ENCODE measurements at regions not wholly inside any gene's neighbourhood (a gene's known extent, or its start where the extent isn't known, plus 50 kb on each side); places are given as distances from the start of the nearest gene placed in this dataset.
A peak's percentile ranks its signal among the peaks of the same experiment; 100 is the strongest.

DNA sequence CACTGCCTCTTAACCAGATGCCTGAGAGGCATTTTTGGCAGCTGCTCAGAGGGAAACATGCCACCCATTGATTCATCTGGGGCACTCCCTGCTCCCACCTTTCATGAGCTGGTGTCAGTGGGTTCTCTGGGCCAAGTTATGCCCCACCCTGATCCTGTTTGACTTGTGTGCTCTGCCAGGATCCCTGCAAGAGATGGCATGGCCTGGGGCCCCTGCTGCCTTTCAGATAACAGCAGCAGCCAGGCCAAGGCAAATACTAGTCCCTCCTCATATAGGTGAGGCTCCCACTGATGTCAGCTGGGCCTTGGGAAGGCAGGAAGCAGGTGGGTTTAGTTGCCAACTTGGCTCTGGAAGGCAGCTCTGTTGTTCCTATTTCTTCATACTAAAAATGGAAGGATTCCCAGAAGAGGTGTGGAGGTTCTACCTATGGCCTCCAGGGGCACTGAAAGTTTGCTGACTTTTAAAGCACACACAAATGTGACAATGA lies 192.9 kb upstream of the RBPJ start:
- ATAC-seq, result peak in 1 of 4 donors; percentile 22
- no peaks in the 10 kb centered on the region for H3K27me3 ChIP-seq
- no peaks in the 10 kb centered on the region for H3K36me3 ChIP-seq
- no peak for DNase-seq
- intact Hi-C loops (cut with DNase I), result no loop called here
- TF ChIP-seq CTCF (IDR thresholded peaks at IDR 0.05) (no peak), POLR2A (IDR thresholded peaks at IDR 0.05) (no peak)
- peaks cover 0 to 6% (median 0%) of the 10 kb centered on the region in 12 donors for H3K4me1 ChIP-seq
- H3K9me3 ChIP-seq, result peaks cover 0 to 4% (median 0%) of the 10 kb centered on the region in 12 donors
- no peak overlapping the region for H3K4me3 ChIP-seq
- H3K27ac ChIP-seq, result no peak overlapping the region

GRCh38 chr4:26130173-26130572 lies 190.6 kb upstream of the RBPJ start:
- Histone ChIP-seq H3K27ac (no peak overlapping the region), H3K4me1 (peaks cover 0 to 6% (median 0%) of the 10 kb centered on the region in 12 donors), H3K27me3 (no peaks in the 10 kb centered on the region), H3K36me3 (no peaks in the 10 kb centered on the region), H3K9me3 (peaks cover 0 to 4% (median 0%) of the 10 kb centered on the region in 12 donors), H3K4me3 (no peak overlapping the region)
- 83 to 87% (median 86%) methylated on average over 7 of the region's 7 CpGs for WGBS, 4 donors
- intact Hi-C loops (cut with DNase I), result no loop called here
- no peak for DNase-seq
- TF ChIP-seq POLR2A (IDR thresholded peaks at IDR 0.05), result no peak
- ATAC-seq, result no peak

DNA sequence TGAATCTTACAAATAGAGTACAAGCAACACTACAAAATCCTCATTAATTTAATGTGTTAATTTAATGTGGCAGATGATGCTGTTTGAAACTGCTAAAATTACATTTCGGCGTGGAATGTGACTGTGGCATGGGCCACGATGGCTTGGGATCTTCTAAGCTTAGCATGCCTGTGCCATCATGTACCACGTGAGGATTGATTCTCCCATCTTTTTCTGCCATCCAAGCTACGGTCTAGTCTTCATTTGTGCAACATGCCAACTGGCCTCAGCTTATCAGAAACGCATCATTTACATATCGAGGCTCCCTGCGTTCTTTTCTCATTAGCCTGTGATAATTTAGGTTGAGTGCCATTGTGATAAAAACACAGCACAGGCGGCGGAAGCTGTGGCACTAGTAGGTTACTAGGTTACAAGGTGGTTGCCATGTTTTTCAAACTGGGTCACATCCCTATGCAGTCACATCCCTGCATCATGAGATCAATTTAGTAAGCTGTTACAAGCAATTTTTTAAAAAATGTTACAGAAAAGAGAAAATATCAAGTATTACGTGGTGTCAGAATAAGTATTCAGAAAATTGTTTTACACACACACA lies 189.9 kb upstream of the RBPJ start:
- intact Hi-C loops (cut with DNase I), result no loop called here
- TF ChIP-seq POLR2A (IDR thresholded peaks at IDR 0.05), result no peak
- no peak for TF ChIP-seq CTCF (IDR thresholded peaks at IDR 0.05)
- no peaks in the 10 kb centered on the region for H3K27me3 ChIP-seq
- no peak overlapping the region for H3K27ac ChIP-seq
- H3K4me3 ChIP-seq, result no peak overlapping the region
- H3K9me3 ChIP-seq, result peaks cover 0 to 4% (median 0%) of the 10 kb centered on the region in 12 donors
- peaks cover 0 to 4% (median 0%) of the 10 kb centered on the region in 12 donors for H3K4me1 ChIP-seq
- no peaks in the 10 kb centered on the region for H3K36me3 ChIP-seq
- WGBS, 4 donors, result 84 to 89% (median 85%) methylated on average over 11 of the region's 11 CpGs
- ATAC-seq (no peak), DNase-seq (no peak)

- 76 to 88% (median 82%) methylated on average over 6 of the region's 6 CpGs for WGBS, 4 donors
- no peak for TF ChIP-seq CTCF (IDR thresholded peaks at IDR 0.05)
- no peak for TF ChIP-seq POLR2A (IDR thresholded peaks at IDR 0.05)
- ATAC-seq, result no peak
- Histone ChIP-seq H3K27ac (no peak overlapping the region), H3K9me3 (peaks cover 0 to 4% (median 0%) of the 10 kb centered on the region in 12 donors), H3K36me3 (no peaks in the 10 kb centered on the region), H3K4me1 (no peaks in the 10 kb centered on the region), H3K4me3 (no peak overlapping the region), H3K27me3 (no peaks in the 10 kb centered on the region)
- DNase-seq, result no peak
- intact Hi-C loops (cut with DNase I), result no loop called here
Measured at GRCh38 chr4:26131711-26132110, 189.1 kb upstream of the RBPJ start.

DNA sequence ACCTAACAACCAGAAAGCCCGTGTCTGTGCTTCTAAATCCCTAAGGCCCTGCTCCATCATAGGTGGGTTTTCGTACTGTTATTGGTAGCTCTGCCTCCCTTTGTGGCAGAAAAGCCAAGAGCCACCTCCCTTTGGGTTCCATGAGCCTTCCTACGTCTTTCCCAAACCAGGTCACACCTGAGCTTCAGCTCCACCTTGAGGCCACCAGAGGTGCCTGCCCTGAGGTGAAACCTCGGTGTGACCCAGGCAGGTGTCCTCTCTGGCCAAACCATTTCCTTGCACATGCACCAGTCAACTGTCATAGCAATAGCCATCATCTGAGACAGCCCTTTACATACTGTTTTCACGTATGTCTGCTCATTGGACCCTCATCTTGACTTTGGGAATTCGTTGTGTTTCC lies 188.0 kb upstream of the RBPJ start:
- Histone ChIP-seq H3K4me1 (no peaks in the 10 kb centered on the region), H3K27me3 (no peaks in the 10 kb centered on the region), H3K4me3 (no peak overlapping the region), H3K36me3 (no peaks in the 10 kb centered on the region), H3K27ac (no peak overlapping the region), H3K9me3 (peaks cover 0 to 4% (median 0%) of the 10 kb centered on the region in 12 donors)
- intact Hi-C loops (cut with DNase I), result no loop called here
- WGBS, 4 donors, result 83 to 85% (median 84%) methylated on average over 6 of the region's 6 CpGs
- DNase-seq (no peak), ATAC-seq (no peak)
- no peak for TF ChIP-seq POLR2A (IDR thresholded peaks at IDR 0.05)
- no peak for TF ChIP-seq CTCF (IDR thresholded peaks at IDR 0.05)

Data from heart left ventricle (tissue), 16 donors.